ENCODE measurements at regions not wholly inside any gene's neighbourhood (a gene's known extent, or its start where the extent isn't known, plus 50 kb on each side); places are given as distances from the start of the nearest gene placed in this dataset.
"Not testable (repeated sequence)": the region's sequence is repeated elsewhere in the genome, so short reads cannot be mapped to it uniquely, and the experiment has no call there.

DNA sequence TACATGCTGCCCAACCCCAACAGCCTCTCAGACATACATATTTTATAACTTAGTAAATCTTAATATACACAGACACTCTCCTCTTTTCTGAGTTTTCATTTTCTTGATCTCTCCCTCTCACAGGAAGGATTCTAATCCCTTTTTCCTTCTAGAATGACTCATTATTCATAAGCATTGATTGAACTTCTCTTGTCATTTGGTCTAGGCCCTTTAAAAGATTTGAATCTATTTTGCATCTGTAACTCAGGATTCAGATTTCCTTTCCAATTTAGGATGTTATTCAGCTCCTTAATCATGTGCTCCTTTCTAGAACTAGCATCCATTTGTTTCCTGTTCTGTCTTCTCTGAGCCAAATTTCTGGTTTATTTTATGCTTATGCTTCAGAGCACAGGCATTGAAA is 624.5 kb upstream of the SGO1 start:
- no peak for DNase-seq

DNA sequence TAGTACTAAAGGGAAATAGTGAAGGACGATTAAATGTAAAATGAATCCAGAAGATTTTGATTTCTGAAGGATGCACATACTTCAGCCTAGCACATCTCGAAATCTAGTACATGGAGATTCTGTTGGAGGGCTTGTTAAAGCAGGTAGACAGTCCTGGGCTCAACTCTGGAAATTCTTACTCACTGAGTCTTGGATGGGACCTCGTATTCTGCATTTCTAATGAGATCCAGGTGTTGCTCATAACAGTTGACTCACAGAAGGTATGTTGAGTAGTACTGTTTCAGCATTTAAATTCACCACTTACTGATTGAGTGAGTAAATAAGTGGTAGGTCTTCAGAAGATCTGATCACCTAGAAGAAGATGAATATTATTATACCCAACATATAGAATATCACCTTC is 623.4 kb upstream of the SGO1 start:
- no peak for DNase-seq

DNA sequence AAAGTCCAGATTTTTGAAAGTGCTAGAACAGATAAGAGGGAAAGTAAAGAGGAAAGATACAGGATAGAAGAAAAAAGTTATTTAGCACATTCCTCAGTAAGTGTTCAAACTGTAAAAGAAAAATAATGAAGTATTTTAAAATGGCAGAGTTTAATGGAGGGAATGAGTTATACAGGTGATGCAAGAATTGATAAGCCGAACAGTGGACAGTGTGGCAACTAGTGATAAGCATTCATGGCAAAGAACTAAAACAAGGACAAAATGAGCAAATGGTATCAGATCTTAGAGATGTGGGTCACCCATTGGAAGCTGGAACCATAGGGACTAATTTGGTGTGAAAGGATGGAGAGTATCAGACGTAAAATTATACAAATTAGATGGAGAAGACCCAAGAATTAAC is 622.9 kb upstream of the SGO1 start:
- no peak for DNase-seq

DNA sequence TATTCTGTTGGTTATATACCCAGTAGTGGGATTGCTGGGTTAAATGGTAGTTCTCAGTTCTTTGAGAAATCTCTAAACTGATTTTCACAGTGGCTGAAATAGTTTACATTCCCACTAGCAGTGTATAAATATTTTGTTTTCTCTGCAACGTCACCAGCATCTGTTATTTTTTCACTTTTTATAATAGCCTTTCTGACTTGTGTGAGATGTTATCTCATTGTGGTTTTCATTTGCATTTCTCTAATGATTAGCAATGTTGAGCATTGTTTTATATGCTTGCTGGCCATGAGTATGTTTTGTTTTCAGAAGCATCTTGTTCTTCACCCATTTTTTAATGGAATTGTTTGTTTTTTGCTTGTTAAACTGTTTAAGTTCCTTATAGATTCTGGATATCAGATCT is 612.7 kb upstream of the SGO1 start:
- no peak for DNase-seq

DNA sequence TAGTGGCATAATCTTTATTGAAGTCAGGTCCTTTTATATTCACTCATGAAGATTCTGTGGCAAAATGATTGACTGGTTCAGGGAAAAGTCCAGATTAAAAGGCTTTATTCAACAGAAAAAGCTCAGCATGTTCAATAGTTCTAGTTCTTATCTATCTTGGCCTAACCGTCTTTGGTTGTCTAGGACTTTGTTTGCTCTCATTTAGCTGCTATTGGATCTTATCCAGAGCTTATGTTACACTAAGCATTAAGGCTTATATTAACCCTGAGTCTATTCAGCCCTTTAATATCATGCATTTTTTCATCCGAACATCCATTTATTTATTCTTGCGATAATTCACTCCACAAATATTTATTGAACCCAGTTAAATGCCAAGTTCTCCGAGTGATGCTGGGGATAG is 601.0 kb upstream of the SGO1 start:
- no peak for DNase-seq

DNA sequence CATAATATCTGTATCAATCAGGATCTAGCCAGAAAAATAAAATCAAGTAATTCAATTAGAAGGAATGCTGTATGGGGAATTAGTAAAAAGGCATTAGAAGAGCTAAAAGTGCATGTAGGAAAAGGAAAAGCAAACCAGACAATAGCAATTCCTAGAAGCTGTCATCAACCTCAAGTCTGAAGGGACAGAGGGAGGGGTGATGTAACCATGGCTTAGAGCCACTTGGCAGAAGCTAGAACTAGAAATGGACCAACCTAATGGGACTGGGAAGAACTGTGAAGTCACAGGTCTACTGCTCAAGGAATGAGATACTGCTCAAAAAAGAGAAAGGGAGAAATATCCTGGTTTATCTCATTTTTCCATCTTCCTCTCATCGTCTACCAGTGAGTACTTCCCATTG is 590.7 kb upstream of the SGO1 start:
- DNase-seq, result no peak

DNA sequence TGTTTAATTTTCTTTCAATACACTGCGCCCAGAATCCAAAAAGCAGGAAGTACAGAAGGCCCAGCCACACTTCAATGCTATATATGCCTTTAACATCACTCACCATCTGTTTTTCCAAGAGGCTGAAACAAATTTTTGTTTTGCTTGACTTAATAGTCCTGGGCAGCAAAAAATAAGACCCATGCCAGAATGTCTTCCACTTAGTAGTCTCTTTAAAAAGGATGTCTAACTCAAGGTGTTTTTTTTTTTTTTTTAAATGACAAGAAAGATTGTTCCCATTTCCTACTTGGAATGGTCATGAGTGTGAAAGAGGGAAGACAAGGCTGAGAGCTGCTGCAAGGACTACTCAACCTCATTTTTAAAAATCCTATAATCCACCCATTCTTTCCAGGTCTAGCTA is 590.3 kb upstream of the SGO1 start:
- no peak for DNase-seq

DNA sequence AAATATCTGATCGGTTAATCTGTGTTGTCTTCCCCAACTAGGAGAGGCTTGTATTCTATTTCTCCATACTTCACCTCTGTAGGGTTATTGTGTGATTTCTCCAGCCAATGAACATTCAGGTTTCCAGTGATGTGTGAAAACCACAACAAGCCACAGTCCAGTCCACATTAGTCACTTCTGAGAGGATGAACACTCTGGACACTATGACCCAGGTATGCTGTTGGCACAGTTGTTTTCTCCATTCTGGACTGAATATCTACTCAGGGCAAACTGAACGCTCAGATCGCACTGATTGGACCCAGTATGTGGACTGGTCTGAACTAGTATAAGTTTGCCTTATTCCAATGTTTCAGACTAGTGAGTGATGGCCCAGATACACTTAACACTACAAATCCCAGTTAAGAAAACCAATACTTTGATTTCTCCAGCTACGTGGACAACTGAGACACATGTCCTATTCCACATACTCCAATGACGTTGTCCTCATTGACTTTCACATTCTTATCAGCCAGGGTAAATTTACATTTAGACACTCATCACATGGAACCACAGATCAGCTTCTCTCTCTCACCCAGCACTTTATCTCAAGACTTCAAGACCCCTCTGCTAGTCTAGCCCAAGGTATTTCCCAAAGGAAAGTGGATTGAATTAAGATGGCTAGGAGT is 587.4 kb upstream of the SGO1 start:
- DNase-seq, result no peak

DNA sequence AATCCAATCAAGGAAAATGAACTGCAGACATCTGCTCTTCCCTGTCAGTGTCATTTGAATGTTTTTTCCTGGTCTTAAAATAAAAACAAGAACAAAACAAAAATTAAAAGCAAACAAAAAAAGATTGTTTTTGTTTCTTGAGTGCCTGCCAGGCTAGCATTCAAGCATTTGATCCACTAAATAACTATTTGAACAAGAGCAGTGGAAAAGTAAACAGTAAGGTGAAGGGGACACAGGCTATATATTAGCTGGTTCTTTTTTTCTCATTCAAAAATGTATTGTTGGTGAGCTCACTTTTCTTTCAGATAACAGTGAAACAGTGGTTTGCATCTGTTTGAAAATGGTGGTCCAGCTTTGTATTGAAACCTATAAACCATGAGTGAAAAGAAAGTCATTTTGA is 586.9 kb upstream of the SGO1 start:
- DNase-seq, result no peak

DNA sequence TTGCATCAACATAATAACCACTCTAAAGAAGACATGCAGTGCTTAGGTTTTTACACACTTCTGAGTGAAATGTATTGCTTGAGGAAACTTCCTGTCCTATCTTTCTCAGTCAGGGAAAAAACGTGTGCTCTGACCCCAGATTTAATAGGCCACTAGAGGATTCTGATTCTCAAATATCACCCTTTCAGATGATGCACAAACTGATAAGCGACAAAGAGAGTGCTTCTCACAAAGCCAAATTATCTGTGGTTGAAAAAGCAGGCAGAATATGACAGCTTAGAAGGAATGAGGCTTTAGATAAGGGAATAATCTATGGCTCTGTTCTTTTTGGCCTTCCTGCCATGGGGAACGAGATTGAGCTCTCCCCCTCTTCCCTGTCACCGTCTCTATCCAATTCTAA is 583.4 kb upstream of the SGO1 start:
- DNase-seq, result no peak

DNA sequence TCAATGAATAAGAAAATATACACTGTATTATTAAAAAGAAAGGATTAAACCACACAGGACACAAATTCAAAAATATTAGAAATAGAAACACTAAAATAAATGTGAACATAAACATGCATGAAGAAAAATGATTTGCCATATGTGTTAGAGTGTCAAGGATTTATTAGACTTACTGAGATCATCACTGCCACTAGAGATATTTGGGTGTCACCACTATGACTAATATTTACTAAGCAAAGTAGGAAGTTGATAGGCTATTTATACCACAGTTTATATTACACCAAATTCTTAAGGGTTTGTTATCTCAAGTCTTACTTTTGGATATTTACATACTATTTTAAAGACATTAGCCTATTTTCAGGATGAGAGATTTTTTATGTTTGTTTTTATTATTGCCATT is 575.0 kb upstream of the SGO1 start:
- no peak for DNase-seq

DNA sequence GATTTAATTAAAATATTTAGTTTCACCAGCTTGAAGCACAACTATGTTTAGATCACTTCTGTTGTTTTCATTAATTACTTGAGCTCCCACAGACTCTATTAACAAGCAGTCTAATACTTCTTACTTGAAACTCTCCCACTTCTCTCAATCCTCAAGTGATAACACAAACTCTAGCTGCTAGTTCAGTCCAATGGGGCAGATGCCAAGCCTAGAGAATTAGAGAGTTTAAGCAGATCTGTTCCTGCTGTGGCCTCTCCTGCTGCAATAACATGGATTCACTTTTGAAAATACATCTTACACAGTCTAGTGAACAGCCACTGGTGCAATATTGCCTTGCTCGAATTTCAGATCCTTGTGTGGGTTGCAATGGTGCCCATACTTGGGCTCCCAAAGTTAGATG is 566.4 kb upstream of the SGO1 start:
- no peak for DNase-seq

DNA sequence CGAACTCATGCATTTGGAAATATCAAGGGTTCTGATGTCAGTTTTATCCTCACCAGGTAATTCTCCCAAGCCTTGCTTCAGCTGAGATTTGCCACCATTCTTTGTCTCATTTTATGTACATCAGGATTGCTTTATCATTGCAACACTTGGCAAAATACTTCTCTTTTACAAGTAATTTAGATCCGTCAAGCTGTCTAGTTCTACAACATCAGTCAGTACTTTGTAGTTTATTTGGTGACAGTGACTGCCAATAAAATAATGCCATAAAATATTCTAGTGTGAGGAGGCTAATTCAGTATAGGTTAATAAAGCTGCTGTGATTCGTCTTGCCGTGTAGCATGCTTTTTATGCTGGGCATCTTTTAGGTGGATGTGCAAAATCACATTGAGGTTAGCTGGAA is 565.3 kb upstream of the SGO1 start:
- no peak for DNase-seq

DNA sequence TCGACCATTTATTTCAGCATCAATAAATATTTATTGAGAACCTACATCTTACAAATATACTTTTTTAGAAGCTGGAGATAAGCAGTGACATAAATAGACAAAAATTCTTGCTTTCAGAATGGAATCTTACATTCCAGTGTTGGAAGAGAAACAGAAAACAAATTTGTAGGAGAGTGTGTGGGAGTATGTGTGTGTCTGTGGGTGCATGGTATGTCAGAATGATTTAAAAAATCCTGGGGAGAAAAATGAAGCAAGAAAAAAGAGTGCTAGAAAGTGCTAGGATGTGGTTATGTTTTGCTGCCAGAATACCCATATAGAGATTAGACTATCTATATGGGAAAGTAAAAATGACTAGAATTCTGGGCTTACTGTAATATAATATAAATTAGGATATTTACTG is 561.7 kb upstream of the SGO1 start:
- DNase-seq, result no peak

DNA sequence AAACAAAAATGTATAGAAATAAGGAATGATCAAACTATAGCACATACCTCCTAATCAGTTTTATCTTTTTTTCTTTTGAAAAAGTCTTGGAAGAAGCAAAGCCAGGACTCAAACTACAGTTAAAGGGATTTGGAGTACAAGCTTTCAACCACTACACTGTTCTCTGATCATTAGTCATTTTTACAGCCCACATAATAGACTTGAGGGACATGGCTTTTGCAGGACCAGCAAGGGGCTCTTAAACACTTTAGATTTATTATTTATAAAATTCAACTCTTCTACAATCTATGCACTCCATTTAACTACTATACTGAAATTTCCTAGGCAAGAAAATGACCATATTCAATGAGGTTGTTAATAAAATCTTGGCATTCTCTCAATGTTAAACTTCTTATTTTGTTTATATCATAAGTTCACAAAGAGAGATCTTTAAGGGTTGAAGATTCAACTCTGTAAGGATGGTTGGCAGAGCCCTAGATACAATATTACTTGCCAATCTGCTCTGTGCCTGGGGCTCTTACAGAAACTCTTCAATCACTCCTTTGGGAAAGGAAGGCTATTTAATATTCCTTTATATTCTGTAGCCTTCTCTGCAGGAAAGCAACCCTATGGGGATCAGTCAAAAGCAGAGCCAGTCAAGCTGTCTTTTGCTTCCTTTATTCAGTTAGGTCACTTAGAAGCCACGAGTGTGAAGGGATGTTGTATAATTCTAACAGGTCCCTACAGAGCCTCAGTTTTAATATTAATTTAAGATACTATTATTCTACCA is 557.7 kb upstream of the SGO1 start:
- no peak for DNase-seq

DNA sequence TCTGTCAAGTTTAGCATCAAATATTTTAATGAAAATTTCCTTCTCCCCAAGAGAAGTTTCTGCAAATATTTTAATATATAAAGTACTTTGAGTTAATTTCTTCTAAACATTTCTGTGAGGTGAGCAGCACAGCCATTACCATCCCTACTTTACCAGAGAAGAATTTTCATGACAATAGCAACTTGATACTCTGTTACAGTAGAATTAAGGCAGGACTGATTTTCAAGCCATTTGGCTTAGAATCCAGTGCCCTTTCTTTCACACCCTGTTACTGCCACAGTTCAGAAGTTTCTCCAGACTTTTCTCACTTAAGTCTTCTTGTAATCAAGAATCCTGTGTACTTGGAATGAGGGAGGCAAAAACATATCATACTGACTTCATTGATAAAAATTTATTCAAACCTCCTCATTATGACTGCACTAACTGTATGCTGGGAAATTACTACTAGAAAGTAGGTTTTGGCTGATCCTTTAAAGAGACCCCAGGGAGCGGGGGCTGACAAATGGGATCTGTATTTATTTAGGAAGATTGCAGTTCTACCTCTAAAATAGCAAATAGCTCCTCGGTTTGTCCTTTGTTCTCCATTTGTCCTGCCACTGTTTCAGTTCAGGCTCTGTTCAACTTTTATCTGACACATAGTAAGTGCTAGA is 557.0 kb upstream of the SGO1 start:
- no peak for DNase-seq

DNA sequence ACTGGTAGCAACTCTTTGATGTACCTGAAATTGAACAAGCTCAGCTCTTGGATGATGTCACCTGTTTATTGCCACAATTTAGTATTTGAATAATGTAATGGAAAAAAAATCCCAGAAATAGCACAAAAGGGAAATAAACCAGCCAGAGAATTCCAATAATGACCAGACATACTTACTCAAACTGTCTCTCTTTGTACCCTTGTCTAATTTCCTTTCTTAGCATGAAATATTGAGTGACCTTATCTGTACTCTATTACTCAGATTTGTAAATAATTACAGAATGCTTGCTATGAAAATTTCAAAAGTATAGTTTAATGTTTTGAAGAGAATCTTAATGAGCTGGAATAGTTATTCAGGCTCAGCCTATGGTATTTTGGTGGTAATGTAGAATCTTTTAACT is 555.4 kb upstream of the SGO1 start:
- DNase-seq, result no peak

DNA sequence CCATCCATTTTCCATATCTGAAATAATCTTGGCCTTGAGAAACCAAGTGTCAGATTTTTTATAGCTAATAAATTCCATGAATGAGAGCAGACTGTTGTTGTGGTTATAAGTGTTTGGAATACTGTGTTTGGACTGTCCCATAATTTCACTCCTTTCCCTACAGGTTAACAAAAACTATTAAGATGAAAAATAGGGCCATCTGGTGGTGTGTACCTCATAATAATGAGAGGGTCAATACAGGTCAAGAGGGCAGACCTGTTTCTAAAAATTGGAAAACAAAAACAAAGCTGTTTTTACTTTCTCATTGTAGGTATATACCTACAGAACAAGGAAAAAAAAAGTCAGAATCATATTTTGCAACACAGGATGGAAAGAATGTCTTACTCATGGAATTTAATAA is 553.8 kb upstream of the SGO1 start:
- DNase-seq, result no peak

DNA sequence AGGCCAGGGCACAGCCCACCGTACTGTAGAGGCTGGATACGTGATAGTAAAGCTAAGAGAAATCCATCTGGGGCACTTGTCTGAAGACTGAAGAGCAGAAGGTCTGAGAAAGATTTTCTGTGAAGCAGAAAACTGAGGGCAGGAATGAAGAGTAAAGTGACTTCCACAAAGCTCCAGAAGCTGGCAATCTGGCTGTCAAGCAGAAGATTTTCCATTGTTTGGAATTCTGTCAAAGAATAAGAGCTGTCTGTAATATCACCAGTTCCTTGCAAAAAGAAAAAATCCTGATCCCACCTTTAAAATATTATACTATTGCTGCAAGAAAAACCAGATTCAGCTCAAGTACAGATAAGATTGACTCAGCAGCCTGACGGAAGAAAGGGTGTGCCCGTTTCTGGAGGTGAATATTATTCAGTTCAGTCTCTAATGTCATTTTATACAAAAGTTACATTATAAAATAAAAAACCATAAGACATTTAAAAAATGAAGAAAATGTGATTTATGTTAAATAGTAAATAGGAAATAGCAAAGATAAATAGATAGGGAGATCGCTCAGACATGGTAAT is 550.4 kb upstream of the SGO1 start:
- DNase-seq, result no peak

DNA sequence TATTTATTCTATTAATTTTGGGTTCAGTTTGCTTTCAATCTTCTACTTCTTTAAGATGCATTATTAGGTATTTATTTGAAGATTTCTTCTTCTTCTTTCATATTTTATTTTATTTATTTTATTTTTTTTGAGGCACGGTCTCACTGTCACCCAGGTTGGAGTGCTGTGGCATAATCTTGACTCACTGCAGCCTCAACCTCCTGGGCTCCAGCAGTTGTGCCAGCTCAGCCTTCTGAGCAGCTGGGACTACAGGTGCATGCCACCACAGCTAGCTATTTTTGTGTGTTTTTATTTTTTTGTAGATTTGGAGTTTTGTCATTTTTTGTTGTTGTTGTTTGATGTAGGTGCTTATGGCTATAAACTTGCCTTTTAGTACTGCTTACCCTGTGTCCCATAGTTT is 543.2 kb upstream of the SGO1 start:
- DNase-seq, result no peak

DNA sequence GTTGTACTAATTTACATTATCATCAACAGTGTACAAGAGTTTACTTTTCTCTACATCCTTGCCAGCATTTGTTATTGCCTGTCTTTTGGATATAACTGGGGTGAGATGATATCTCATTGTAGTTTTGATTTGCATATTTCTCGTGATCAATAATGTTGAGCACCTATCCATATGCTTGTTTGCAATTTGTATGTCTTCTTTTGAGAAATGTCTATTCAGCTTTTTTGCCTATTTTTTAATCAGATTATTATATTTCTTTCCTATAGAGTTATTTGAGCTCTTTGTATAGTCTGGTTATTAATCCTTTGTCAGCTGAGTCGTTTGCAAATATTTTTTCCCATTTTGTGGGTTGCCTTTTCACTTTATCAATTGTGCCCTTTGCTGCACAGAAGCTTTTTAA is 540.8 kb upstream of the SGO1 start:
- DNase-seq, result no peak

DNA sequence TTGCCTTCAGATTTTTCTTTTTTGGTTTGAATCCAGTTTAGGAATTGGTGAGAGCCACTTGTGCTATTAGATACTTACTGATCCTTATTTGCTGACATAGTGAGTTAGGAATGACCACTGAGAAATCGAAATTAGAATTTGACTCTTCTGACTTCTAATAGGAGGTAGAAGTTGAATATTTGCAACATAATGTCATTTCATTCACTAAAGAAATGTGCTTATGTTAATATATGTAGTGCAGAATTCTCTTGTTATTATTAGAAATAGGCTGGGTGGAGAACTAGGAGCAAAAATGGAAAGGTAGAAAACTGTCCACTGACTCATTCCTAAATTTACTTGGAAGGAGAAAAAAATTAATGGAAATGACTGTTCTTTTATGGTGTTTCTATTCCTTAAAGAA is 538.2 kb upstream of the SGO1 start:
- DNase-seq, result no peak

DNA sequence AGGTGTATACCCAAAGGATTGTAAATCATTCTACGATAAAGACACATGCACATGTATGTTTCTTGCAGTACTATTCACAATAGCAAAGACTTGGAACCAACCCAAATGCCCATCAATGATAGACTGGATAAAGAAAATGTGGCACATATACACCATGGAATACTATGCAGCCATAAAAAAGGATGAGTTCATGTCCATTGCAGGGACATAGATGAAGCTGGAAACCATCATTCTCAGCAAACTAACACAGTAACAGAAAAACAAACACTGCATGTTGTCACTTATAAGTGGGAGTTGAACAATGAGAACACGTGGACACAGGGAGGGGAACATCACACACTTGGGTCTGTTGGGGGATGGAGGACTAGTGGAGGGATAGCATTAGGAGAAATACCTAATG is 530.4 kb upstream of the SGO1 start:
- DNase-seq, result not testable (repeated sequence)

DNA sequence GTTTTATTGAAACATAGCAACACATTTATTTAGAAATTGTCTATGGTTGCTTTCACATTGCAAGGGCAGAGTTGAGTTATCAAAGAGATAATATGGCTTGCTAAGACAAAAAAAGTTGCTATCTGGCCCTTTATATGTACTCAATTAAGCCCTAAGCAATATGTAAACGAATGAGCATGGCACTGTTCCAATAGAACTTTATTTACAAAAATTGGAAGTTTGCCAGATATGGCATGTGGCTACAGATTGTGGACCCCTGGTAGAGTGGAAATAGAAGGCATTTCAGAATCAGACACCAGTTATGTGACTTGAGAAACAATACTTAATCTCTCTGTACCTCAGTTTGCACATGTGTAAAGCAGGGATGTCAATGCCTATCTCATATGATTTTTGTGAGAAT is 515.6 kb upstream of the SGO1 start:
- DNase-seq, result no peak

Measured in stimulated activated CD4-positive, alpha-beta T cell treated with anti-CD3 and anti-CD28 coated beads, Interleukin-4, amount 100 ng/mL, for 24 hours (primary cell).